Left forelimb (tissue), 1 donor: ENCODE measurements at regions not wholly inside any gene's neighbourhood (a gene's known extent, or its start where the extent isn't known, plus 50 kb on each side); places are given as distances from the start of the nearest gene placed in this dataset.

ENCODE experiments used
- DNase-seq: peaks from one replicate; pipeline ENCODE4 v3.0.0-alpha.2; 2018; ENCODE audit warnings: low spot score

DNA sequence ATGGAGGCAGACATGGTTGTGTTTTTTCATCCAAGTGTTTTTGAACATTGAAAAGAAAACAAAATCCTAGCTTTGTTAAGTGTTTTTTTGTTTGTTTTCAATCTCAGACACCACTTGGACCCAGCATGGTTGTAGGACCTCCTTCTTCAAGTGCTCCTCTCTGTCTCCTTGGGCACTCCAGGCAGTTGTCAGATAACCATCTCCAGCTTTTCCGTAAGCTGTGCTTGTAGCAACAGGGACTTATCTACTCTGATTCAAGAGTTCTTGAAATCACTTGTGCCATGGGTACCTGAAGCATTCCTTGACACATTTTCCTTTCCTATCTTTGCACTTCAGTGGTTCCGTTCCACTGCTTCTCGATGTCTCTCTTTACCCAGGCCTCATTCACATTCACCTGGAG, 334.9 kb upstream of the DDX53 start:
- DNase-seq = no peak

GRCh38 chrX:22665818-22666217, 333.9 kb upstream of the DDX53 start:
- DNase-seq = no peak

DNA sequence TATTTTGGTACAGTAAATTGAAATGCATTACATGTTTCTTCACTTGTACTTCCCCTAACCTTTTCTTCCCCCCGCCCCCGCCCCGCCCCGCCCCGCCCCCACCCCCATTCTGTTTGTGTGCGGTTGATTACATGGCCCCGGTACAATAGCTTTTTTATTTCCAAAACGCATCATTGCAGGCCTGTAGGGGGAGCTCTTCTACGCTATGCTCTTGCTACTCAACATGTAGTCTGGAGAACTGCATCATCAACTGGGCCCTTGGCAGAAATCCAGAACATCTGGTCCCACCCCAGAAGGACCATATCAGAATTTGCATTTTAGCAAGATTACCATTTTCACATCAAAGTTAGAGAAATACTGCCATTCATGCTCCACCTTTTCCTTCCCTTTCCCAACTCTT, 333.3 kb upstream of the DDX53 start:
- DNase-seq = no peak

DNA sequence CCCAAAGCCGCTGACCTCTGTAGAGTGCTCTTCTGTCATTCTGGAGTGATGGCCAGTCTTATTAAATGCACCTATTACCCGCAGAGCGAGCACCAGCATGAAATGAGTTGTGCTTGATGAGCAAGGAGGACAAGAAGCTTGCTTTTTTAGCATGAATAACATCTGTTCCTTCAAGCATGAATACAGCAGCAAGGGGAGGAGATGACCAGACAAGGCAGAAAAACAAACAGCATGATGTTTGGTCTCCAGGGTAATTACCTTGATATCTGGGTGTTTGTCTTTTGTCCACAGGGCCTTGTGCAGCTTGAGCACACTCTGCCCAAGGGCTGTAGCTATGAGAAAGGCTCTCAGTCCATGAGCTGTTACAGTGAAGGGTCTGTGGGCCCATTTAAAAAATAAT, 324.8 kb upstream of the DDX53 start:
- no peak for DNase-seq

GRCh38 chrX:22686138-22686541, 313.6 kb upstream of the DDX53 start:
- DNase-seq = peak; percentile 68

DNA sequence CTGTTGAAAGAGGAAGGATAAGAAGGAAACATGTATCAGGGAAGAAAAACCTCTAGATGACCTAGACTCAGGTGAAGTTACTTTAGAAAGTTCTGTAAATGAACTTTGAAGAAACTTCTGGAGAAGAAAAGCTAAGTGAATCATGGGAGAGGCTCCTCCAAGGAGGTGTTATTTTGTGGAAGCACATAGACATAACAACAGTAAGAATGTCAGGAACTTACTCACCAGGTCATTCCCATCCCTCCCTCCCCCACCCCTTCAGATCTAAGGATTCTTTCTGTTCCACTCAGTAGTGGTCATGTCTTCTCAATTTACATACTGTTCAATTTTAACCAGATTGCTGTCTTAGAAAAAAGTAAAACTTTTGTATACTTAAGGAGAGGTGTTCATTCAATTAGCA, 310.5 kb upstream of the DDX53 start:
- DNase-seq = no peak

DNA sequence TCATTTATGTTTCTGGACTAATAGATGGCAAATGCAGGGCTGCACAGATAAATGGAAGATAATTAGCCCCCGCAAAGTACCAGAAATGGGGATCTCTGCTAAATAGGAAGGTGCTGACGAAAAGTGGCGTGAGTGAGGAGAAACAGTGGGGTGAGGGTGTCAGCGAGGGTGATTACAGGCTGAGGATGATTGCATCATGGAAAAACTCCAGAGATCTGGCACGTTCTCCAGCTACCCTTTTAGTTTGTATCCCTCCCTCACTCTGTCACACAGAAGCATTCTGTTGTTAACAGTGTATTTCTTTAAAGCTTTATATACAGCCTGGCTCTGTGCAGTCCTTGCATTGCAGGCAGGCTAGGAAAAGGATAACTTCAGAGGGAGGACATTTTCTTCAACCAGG, 309.6 kb upstream of the DDX53 start:
- no peak for DNase-seq

- no peak for DNase-seq
These were observed 307.7 kb upstream of the DDX53 start for GRCh38 chrX:22691966-22692565.

DNA sequence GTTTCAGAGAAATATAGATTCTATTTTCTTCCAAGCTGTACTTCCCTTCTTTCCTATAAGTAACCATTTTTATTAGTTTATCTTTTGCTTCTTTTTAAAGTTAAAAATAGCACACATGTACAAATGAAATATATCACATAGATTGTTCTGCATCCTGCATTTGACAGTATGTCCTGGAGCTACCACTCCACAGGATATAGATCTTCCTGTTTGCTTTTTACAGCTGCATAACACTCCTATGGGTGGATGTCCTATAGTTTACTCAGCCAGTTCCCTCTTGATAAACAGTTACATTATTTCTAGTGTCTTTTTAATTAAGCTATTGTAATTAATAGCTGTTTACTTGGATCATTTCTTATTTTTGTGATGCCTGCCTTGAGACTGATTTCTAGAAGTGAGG, 301.6 kb upstream of the DDX53 start:
- DNase-seq = no peak

GRCh38 chrX:22699581-22700091, 300.1 kb upstream of the DDX53 start:
- peak; percentile 63 for DNase-seq

DNA sequence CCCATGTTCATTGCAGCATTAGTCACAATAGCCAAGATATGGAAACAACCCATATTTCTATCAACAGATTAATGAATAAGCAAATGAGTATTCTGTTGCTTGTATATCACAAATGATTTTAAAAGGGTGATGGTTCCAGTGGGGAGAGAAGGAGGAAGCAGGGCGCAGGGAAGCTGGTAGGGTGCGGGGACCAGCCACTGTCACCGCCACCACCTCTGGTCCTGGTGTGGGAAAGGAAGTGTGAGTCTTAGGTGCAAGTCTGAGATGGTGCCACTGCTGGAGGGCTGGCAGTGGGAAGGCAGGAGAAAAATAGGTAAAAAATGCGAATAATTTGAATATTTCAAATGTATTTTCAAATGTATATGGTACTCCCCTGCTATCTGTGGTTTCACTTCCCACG, 286.8 kb upstream of the DDX53 start:
- DNase-seq = no peak

DNA sequence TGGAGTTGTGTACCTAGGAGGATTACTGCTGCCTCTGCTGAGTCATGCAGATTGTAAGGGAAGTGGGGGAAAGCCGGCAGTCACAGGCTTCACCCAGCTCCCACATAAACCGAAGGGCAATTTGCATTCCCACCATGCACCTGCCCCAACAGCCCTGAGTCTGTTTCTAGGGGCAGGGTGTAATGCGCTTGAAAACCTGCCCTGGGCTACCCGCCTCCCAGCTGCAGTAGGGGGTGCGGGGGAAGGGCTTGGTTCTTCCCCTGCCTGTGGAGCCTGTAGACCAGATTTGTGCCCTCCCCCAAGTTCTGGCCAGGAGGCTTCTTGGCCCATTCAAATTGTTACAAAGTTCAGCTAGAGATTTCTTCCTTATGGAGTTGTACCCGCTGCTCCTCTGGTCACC, 269.2 kb upstream of the DDX53 start:
- DNase-seq = no peak

- DNase-seq = no peak
These were observed 262.2 kb upstream of the DDX53 start for GRCh38 chrX:22737541-22737940.

GRCh38 chrX:22739276-22739675, 260.5 kb upstream of the DDX53 start:
- no peak for DNase-seq

- DNase-seq = no peak
These were observed 258.9 kb upstream of the DDX53 start for GRCh38 chrX:22740836-22741235.

GRCh38 chrX:22742174-22742573, 257.6 kb upstream of the DDX53 start:
- DNase-seq = no peak

GRCh38 chrX:22746081-22746480, 253.7 kb upstream of the DDX53 start:
- no peak for DNase-seq

DNA sequence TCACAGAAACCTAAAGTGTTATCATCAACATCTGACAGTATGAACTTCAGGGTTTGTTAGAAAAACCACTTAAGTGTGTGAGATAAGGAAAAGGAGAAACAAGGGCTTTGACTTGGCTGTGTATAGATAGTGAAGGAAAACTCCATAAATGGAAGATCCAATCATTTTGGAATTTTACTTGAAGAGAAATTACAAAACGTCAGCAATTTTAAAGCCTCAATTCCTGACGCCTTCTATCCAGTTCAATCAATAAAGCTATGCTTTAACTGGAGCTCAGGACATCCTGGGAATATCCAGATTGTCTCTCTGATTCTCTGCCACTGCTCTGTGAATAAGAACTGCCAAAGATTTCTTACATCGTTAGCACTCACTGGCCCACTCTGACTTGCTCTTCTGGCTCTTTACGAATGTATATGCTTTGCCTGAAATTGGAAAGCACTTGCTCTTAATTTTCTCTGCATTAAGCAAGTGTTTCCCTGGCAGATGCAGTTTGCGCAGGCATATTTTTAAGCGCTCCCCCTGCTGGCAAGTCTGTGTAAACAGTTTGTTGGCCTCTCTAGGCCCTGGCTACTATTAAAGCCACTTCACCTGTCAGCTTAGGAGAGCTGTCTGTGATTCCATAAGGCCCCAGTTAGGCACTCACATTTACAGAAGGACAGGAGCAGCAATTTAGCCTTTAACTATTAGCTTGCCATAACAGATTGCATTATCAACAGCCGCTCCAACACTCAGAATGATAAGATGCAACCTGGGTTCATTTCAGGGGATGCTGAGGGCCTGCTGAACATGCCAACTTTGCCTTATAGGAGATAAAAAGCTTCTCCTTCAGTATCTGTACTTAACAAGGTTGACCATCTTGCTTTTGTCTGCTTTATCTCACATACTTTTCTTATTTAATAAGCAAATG, 251.4 kb upstream of the DDX53 start:
- no peak for DNase-seq

- no peak for DNase-seq
These were observed 240.8 kb upstream of the DDX53 start for GRCh38 chrX:22758807-22759481.

DNA sequence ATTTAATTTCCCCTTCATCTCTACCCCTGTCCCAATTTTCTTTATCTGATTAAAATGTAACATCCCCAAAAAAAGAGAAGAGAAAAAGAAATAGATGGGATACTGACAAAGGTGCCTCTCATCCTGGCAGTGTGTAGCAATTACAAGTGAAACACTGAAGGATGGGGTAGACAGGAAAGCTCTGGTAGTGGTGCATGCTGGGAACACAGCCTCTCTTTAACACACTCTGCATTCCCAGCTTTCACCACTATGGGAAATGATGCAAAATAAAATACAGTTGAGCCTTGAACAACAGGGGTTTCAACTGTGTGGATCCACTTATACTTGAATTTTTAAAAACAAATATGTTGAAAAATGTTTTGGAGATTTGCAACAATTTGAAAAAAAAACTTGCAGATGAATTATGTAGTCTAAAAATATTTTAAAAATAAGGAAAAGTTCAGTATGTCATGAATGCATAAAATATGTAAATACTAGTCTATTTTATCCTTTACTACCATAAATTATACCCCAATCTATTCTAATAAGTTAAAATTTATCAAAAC, 239.2 kb upstream of the DDX53 start:
- no peak for DNase-seq

- DNase-seq = no peak
These were observed 211.5 kb upstream of the DDX53 start for GRCh38 chrX:22788221-22788620.

GRCh38 chrX:22795671-22796070, 204.1 kb upstream of the DDX53 start:
- no peak for DNase-seq

DNA sequence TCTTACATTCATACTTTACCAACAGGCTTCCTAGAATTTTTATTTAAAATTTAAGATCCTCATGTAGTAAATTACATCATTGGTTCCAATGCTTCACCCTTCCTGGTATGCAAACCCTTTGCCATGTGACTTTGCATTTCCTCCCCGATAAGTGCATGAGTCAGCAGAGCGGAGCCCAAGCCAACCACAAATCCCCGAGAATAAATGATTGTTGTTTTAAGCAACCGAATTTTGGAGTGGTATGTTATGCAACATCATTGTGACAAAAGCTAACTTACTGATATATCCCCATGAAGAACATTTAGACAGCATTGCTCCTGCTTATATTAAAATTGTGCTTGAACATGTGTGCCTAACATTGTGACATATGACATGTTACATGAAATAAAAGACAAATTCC, 199.4 kb upstream of the DDX53 start:
- no peak for DNase-seq
